NCI-H1417 (cell line): ENCODE measurements at regions not wholly inside any gene's neighbourhood (a gene's known extent, or its start where the extent isn't known, plus 50 kb on each side); places are given as distances from the start of the nearest gene placed in this dataset.

Source experiments
- DNase-seq, 3 experiments: peaks; one replicate each; lab custom pipeline; 2025; lab: John Stamatoyannopoulos, UW

GRCh38 chr6:20313960-20314530, 87.6 kb upstream of the E2F3 start:
- peak in 1 of 3 experiments; percentile 51 for DNase-seq

DNA sequence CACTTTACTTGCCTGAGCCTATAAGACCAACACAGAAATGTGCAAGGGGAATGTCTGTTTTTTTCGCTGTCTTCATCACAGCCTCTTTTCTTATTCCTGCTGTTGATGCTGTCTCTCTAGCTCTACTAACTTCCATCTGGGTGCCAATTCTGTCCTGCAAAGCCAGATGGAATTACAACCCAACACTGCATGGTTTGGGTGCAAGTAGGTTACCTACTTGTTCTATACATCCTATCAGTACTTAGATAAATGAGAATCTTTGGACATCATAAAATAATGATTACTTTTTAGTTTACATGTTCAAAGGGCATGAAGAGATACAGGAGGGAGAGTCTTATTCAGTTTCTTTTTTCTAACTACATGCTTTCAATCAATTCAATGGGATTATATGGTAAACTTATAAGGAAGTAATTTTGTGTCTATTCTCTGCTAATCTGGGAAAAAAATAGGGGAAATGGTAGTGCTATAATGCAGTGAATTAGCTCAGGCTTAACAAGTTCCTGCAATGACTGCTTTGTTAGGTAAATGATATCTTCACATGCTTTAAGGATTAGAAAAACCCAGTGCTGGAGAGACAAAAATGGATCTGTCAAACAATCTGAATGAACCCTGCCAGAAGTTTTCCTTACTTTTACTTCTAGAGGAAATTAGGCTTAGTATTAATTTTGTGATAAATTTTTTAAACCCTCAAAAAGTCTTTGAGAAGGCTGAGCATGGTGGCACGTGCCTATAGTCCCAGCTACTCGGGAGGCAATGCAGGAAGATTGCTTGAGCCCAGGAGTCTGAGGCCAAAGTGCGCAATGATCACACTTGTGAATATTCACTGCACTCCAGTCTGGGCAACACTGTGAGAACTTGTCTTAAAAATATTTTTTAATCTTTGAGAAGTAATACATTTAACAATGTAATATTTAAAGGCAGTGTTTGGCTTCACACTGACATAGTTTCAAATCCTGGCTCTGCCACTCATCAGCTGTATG, 86.5 kb upstream of the E2F3 start:
- no peak for DNase-seq

DNA sequence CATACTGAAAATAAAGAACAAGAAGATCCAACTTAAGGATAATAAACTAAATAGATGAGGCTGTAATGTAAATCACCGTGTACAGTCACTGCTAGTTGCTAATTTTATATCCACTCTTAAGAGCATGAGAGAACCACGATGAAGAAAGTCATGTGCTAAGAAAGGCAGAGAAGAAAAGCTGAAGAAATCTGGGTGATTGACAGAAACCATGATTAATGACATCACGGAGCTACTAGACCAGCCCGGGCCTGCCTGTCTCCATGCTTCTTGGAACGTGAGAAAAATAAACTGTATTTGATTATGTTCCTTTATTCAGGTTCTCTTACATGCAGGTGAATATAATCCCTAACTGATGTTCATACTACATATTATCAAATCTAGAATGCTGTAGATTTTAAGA, 84.2 kb upstream of the E2F3 start:
- no peak for DNase-seq

DNA sequence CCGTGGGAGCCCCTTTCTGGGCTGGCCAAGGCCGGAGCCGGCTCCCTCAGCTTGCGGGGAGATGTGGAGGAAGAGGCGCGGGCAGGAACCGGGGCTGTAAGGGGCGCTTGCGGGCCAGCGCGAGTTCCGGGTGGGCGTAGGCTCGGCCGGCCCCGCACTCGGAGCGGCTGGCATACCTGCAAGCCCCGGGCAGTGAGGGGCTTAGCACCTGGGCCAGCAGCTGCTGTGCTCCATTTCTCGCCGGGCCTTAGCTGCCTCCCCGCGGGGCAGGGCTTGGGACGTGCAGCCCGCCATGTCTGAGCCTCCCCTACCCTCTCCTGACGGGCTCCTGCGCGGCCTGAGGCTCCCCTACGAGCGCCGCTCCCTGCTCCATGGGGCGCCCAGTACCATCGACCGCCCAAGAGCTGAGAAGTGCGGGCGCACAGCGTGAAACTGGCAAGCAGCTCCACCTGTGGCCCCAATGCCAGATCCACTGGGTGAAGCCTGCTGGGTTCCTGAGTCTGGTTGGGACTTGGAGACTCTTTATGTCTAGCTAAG, 82.8 kb upstream of the E2F3 start:
- DNase-seq = no peak

- DNase-seq = no peak
Measured at GRCh38 chr6:20319520-20320357, 81.9 kb upstream of the E2F3 start.

DNA sequence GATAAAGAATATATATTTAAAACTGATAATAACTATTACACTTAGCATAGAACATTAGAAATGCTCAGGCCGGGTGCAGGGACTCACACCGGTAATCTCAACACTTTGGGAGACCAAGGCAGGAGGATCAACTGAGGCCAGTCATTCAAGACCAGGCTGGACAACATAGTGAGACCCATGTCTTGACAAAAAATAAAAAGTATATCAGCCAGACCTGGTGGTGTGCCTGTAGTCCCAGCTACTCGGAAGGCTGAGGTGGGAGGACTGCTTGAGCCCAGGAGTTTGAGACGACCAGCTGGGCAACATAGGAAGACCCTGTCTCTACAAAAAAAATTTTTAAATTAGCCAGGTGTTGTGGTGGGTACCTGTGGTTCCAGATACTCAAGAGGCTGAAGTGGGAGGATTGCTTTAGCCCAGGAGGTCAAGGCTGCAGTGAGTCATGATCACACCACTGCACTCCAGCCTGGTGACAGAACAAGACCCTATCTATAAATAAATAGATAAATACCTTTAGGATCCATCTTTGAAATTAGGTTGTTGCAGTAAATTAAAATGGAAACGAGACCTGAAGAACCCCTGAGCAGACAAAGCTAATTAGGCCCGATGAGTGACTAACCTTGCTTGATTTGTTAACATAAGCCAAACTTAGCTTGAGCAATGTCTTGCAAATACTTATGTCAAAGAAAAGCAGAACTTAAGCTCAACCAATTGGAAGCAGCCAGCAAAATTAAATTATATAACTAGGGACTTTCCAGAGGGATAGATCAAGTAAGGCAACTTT, 75.8 kb upstream of the E2F3 start:
- no peak for DNase-seq

GRCh38 chr6:20326422-20326728, 75.3 kb upstream of the E2F3 start:
- no peak for DNase-seq

- no peak for DNase-seq
Measured at GRCh38 chr6:20327141-20327540, 74.5 kb upstream of the E2F3 start.

DNA sequence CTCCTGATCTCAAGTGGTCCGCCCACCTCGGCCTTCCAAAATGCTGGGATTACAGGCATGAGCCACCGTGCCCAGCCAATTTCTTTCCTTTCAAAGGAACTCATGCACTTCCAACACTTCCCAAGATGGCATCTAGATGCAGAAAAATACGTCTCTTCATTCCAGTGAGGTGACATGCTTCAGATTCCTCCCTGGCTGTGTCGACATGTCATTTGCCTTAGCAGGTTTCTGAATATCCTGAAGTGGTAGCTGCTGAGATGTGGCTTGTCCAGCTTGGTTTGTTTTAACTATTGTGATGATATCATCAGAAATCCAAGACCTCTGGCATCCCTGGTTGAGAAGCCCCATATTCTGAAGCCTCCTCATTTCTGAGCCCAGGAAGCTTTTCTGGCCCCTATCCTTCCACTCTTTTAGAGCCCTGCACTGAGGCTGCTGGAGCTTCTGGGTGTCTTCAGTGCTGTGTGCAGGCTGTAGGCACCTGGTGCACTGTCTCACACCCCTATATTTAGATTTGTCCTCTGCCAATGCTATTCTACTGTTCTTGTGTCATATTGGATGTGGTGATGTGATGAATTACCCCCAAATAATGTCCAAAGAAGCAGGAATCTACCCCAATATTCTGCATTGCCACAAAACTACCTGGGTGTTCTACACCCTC, 73.3 kb upstream of the E2F3 start:
- DNase-seq = no peak

DNA sequence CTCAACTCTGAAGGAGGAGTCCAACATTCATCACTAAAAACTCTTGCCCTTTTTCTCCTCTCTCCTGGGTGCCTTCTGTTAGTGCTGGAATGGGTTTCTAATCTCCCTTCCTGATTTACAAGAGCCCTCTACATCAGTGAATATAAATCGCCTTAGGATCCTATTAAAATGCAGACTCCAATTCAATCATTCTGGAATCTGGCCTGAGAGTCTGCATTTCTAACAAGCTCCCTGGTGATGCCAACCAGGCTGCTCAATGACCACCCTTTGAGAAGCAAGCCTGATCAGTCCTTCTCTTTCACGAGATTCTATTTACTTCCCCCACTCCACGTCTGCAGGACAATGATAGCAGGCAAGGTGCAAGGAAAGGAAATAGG, 72.8 kb upstream of the E2F3 start:
- no peak for DNase-seq

DNA sequence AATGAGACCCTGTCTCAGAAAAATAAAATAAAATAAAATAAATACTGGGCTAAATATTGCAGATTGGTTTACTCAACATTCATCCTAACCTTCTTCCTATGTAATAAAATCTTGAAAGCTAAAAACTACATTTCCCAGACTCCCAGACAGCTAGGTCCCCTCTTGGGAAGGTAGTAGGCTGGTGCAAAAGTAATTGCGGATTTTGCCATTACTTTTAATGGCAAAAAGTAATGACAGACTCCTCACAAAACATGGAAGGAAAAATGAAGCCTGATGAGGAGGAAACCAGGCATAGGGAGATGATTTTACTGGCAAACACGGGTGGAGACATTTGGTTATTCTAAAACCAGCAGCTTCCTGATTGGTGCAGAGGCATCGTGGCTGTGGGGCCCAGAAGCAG, 70.6 kb upstream of the E2F3 start:
- DNase-seq = no peak

DNA sequence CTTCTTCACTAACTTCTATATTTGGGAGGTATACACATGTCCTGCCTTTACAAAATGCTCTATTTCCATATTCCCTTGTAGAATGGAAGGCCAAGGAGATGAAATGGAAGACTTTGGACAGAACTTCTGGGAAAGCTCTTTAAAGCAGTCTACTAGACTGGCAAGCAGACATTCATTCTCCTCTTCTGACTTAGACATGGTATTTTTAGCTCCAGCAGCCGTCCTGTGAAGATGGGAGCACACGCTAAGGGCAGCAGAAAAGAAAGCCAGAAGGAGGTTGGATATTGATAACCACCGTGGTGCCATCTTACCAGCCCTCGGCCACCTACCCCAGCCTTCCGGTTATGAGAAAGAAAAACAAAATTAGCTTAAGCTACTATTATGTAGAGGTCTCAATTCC, 70.1 kb upstream of the E2F3 start:
- DNase-seq = no peak

DNA sequence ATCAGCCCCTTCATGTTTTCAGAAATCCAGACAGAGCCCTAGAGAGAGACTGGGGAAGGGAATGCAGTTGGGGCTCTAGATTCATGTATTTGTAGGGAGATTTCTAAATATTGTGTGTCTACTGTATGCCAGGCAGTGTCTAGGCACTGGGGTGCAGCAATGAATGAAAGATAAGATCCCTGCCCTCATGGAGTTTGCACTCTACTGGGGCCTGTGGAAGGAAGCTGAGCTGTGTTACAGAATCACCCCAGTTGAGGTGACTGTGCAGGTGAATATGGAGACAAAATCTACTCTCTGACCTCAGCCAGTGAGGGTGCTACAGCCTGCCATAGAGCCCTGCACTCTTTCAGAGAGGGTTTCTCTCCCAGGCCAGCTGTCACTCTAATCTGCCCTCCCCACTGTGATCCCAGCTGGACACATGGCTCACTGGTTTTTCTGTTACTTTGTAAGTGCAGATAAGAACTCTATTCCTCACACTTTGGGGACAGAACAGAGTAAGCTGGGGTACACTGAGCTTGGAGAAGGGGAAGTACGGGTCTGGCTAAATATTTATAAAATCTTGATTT, 69.2 kb upstream of the E2F3 start:
- no peak for DNase-seq

DNA sequence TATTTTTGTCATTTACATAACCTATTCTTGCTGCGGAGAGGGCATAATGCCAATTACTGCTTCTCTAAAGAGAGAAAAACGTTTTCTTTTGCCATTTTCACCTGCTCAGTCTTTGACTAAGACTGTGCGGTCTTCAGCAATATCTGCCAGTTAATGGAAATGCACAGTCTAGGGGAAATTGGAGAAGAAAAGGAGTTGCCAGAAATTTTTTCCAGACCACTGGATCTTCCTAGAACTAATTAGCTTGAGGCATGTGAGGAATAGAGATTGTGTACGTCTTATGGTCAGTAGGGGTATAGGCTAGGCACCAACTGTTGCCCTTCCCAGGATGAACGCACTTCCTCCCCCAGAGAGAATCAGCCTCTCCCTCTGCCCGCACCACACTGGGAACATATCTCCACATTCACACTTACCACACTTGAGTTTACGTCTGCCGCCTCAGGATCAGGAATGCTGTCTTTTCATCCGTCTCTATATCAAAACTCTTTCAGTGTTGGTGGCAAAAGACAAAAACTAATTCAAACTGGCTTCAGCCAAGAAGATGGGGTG, 67.9 kb upstream of the E2F3 start:
- DNase-seq = no peak

DNA sequence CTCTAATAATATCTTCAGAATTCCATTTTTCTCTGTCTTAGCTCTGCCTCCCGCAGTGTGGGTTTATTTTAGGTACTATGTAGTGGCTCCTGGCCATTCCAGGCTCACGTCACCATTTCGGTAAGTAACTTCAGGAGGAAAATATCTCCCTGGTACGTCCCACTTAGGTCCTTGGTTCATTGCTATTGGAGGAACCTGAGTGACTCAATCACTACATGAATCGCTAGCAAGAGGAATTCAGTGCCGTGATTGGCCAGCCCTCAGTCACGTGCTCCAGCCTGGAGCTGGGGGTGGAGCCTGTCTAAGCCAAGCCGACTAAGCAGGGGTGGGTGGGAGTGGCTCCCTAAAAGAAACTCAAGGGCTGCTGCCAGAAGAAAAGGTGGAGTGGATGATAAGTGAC, 67.3 kb upstream of the E2F3 start:
- DNase-seq = no peak

DNA sequence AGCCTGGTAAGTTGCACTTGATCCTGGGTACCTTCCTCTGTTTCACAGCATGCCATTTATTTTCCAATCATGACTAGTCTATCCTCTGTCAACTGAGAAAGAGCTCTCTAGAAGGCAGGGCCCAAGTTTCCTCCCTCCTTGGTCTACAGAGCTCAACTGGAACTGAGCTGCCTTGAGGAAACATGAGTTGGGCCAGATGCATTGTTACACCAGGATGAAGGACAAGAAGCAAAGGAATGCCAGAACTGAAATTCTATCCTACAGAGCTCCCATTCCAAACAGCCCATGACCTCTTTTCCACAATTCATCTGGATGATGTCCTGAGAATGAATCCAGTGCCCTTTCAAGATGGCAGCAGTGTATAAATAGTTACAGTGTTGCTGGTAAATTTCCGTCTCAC, 66.7 kb upstream of the E2F3 start:
- no peak for DNase-seq

DNA sequence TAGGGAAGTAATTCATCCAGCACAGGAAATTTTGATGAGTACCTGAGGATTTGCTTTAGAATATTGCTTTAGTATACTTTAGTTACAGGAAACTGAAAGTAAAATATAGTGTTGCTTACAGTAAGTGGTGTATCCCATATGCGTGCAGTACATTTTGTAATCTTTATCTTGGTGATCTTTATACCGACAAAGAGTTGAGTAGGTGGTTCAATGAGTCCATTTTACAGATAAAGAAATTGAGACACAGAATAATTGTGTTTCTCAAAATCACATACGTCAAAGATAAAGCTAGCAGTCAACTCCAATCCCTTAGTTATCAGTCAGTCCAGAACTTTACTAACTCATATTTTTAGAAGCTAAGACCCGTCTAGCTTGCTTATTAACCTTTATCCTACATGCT, 65.8 kb upstream of the E2F3 start:
- no peak for DNase-seq

DNA sequence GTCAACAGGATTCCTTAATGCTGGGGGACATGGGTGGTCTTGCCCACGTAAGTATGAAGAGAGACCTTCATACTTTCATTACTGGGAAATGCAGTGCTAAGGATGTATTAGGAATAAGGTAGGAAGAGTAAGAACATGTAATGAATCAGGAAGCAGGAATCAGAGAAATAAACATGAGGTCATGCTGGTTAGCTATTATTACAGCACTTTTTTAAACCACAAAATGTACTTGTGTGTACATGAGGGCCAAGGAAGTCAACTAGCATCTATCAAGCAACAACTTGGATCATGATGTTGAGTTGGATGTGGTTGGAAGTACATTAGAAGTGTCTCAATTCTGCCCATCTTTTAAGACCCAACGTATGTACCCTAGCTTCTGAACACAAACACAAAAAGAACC, 63.5 kb upstream of the E2F3 start:
- no peak for DNase-seq

DNA sequence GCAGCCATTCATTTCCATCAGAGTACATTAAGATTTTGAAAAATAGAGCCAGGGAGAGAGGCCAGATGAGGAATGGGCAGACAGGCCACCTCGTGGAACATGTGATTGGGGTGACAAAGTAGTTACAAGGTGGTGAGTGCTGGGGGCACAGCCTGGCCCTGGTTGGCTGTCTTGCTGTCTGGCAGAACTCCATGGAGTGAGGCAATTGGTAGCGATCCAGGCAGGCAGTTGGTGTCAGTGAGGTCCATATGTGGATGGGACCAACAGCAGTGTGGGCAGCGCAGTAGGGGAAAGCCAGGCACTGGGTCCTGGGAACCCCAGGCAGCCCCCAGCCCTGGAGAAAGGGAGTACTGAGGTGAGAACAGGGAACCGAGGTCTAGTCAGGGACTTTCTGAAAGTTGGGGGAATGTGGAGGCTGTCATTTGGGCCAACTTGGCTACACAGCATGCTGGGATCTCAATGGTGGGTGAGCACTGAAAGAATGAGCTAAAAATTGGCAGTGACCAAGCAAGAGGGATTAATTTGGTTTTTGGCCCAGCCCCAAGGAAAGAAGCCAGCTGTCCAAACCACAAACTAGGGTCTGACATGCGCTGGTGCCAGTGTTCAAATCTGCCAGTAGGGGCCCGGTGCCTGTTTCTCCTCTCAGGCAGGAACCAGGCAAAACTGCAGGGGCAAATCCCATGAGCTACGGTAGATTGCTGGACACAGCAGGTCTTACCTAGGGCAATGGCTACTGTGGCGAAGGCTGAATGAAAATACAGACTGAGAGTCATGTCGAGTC, 61.4 kb upstream of the E2F3 start:
- no peak for DNase-seq

DNA sequence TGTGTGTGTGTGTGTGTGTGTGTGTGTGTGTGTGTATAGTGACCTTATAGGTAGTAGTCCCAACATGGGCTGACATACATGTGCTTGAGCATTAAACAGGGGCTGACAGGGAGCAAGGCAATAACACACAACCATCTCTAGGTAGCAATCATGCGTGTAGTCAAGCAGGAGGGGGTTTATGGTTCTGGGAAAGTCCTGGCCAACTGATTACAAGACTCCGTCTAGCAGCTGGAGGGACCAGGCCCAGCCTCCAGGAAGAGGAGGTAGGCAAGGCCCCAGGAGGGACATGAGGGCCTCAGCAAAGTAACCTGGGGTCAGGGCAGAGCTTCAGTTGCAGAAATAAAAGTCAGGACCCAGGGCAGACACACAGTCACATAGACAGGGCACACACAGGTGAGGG, 60.6 kb upstream of the E2F3 start:
- DNase-seq = no peak
